ENCODE measurements at regions not wholly inside any gene's neighbourhood (a gene's known extent, or its start where the extent isn't known, plus 50 kb on each side); places are given as distances from the start of the nearest gene placed in this dataset.

GRCh38 chr1:60448850-60449249 is 375.3 kb upstream of the C1orf87 start:
- TF ChIP-seq CTCF (IDR thresholded peaks at IDR 0.05) (no peak), POLR2A (IDR thresholded peaks at IDR 0.05) (no peak), POLR2AphosphoS5 (IDR thresholded peaks at IDR 0.05) (no peak), EP300 (IDR thresholded peaks at IDR 0.05) (no peak)
